ENCODE measurements at regions not wholly inside any gene's neighbourhood (a gene's known extent, or its start where the extent isn't known, plus 50 kb on each side); places are given as distances from the start of the nearest gene placed in this dataset.

DNA sequence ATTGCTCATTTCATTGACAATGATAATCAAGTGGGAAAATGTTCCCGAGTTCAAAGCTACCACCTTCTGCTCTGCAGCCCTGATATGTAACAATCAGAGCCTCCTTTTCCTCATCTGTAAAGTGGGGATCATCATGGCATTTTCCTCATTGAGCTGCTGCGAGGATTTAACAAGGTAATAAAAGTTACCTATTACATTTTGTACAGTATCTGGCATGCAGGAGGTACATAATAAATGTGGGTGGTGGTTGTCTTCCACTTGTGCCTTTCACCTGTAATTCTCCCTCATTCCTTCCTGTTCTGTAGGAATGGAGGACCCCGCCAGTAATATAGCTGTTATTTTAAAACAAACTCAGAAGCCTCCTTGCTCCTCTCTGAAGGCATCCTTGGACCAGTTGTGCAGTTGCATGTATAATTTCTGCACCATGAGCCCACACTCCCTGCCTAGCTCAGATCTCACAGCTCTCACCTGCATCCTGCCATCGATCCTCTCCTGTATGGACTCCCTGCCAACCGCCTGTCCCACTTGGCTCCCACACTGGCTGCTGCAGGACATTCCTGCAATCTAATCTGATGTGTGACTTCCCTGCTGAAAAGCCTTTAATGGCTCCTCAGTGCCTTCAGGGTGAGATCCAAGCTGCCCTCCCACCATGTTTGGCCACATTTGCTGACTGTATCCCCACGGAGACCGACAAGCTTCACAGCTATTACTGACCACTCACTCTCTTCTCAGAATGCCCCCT lies 350.4 kb downstream of the EN1 start:
- no peak overlapping the region for H2AFZ ChIP-seq (ENCODE audit: low read depth, low read length)
- H3K9me3 ChIP-seq (ENCODE audit: low read length), result no peaks in the 10 kb centered on the region
- no peaks in the 10 kb centered on the region for H3K36me3 ChIP-seq (ENCODE audit: insufficient read depth, low read length)
- no peaks in the 10 kb centered on the region for H3F3A ChIP-seq (ENCODE audit: insufficient read depth, low read length, poor library complexity, severe bottlenecking)
- H3K4me3 ChIP-seq (ENCODE audit: low read length), result no peak overlapping the region
- TF ChIP-seq POLR2AphosphoS5 (IDR thresholded peaks at IDR 0.05), result no peak
- TF ChIP-seq, protein P1, sequence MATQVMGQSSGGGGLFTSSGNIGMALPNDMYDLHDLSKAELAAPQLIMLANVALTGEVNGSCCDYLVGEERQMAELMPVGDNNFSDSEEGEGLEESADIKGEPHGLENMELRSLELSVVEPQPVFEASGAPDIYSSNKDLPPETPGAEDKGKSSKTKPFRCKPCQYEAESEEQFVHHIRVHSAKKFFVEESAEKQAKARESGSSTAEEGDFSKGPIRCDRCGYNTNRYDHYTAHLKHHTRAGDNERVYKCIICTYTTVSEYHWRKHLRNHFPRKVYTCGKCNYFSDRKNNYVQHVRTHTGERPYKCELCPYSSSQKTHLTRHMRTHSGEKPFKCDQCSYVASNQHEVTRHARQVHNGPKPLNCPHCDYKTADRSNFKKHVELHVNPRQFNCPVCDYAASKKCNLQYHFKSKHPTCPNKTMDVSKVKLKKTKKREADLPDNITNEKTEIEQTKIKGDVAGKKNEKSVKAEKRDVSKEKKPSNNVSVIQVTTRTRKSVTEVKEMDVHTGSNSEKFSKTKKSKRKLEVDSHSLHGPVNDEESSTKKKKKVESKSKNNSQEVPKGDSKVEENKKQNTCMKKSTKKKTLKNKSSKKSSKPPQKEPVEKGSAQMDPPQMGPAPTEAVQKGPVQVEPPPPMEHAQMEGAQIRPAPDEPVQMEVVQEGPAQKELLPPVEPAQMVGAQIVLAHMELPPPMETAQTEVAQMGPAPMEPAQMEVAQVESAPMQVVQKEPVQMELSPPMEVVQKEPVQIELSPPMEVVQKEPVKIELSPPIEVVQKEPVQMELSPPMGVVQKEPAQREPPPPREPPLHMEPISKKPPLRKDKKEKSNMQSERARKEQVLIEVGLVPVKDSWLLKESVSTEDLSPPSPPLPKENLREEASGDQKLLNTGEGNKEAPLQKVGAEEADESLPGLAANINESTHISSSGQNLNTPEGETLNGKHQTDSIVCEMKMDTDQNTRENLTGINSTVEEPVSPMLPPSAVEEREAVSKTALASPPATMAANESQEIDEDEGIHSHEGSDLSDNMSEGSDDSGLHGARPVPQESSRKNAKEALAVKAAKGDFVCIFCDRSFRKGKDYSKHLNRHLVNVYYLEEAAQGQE (IDR thresholded peaks at IDR 0.05; ENCODE audit: borderline replicate concordance), result no peak
- no peak for TF ChIP-seq SMC3 (conservative IDR thresholded peaks at IDR 0.05; ENCODE audit: poor library complexity)
- H3K9me2 ChIP-seq (ENCODE audit: insufficient read depth, low read length), result no peaks in the 10 kb centered on the region
- no peak overlapping the region for H3K9ac ChIP-seq (ENCODE audit: low read length)
- no peaks in the 10 kb centered on the region for H3K79me2 ChIP-seq (replicated peaks; ENCODE audit: insufficient read depth, low read length)
- no peak overlapping the region for H3K4me2 ChIP-seq (ENCODE audit: low read length)
- no peak overlapping the region for H3K27ac ChIP-seq (ENCODE audit: low read length)
- H3K27me3 ChIP-seq (ENCODE audit: insufficient read depth, low read depth, low read length), result no peaks in the 10 kb centered on the region
- H4K20me1 ChIP-seq (ENCODE audit: insufficient read depth), result no peaks in the 10 kb centered on the region

DNA sequence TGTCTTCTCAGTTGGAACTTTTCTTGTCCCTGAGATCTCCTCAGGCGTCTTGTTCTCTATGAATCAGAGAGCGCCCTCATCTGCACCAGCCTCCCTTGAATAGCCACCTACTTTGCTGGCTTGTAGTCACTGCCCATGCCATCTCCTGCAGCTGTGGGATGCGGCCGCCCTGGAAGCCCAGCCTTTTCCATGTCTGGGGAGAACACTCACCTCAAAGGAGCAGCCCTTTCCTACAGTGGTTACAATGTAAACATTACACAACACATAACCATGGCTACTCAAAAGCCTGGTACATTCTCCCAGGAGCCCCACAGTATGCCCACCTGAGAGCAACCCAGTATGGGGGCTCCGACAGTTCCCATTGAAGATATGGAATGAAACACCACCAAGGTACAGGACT lies 351.0 kb downstream of the EN1 start:
- Histone ChIP-seq H2AFZ (ENCODE audit: low read depth, low read length) (no peak overlapping the region), H3K36me3 (ENCODE audit: insufficient read depth, low read length) (no peaks in the 10 kb centered on the region), H3K4me2 (ENCODE audit: low read length) (no peak overlapping the region), H3F3A (ENCODE audit: insufficient read depth, low read length, poor library complexity, severe bottlenecking) (no peaks in the 10 kb centered on the region), H3K4me3 (ENCODE audit: low read length) (no peak overlapping the region), H3K27me3 (ENCODE audit: insufficient read depth, low read depth, low read length) (no peaks in the 10 kb centered on the region), H4K20me1 (ENCODE audit: insufficient read depth) (no peaks in the 10 kb centered on the region), H3K9ac (ENCODE audit: low read length) (no peak overlapping the region), H3K9me2 (ENCODE audit: insufficient read depth, low read length) (no peaks in the 10 kb centered on the region), H3K79me2 (replicated peaks; ENCODE audit: insufficient read depth, low read length) (no peaks in the 10 kb centered on the region), H3K27ac (ENCODE audit: low read length) (no peak overlapping the region), H3K9me3 (ENCODE audit: low read length) (no peaks in the 10 kb centered on the region)
- TF ChIP-seq POLR2AphosphoS5 (IDR thresholded peaks at IDR 0.05) (no peak), EP300 (conservative IDR thresholded peaks at IDR 0.05; ENCODE audit: poor library complexity, severe bottlenecking) (no peak), EZH2 (IDR thresholded peaks at IDR 0.05; ENCODE audit: borderline replicate concordance, insufficient read depth, low read length, poor library complexity, severe bottlenecking) (no peak), RAD21 (conservative IDR thresholded peaks at IDR 0.05) (no peak), TAF1 (IDR thresholded peaks at IDR 0.05; ENCODE audit: low read depth) (no peak), SMC3 (conservative IDR thresholded peaks at IDR 0.05; ENCODE audit: poor library complexity) (no peak), MXI1 (conservative IDR thresholded peaks at IDR 0.05; ENCODE audit: poor library complexity, severe bottlenecking) (no peak)
- TF ChIP-seq, protein P1 (IDR thresholded peaks at IDR 0.05; ENCODE audit: borderline replicate concordance), result no peak
- TF ChIP-seq, protein P2, sequence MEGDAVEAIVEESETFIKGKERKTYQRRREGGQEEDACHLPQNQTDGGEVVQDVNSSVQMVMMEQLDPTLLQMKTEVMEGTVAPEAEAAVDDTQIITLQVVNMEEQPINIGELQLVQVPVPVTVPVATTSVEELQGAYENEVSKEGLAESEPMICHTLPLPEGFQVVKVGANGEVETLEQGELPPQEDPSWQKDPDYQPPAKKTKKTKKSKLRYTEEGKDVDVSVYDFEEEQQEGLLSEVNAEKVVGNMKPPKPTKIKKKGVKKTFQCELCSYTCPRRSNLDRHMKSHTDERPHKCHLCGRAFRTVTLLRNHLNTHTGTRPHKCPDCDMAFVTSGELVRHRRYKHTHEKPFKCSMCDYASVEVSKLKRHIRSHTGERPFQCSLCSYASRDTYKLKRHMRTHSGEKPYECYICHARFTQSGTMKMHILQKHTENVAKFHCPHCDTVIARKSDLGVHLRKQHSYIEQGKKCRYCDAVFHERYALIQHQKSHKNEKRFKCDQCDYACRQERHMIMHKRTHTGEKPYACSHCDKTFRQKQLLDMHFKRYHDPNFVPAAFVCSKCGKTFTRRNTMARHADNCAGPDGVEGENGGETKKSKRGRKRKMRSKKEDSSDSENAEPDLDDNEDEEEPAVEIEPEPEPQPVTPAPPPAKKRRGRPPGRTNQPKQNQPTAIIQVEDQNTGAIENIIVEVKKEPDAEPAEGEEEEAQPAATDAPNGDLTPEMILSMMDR (IDR thresholded peaks at IDR 0.05; ENCODE audit: poor library complexity, severe bottlenecking), result no peak
